Upper lobe of left lung (tissue), 6 donors: ENCODE measurements at regions not wholly inside any gene's neighbourhood (a gene's known extent, or its start where the extent isn't known, plus 50 kb on each side); places are given as distances from the start of the nearest gene placed in this dataset.

ENCODE experiments used
- ATAC-seq, 2 donors: fragments of 200-7000 bp; cut with Tn5 transposase; one replicate each; pipeline ENCODE4 v1.9.1; 2022; ENCODE audit warnings: mild to moderate bottlenecking in 2 of 2, moderate library complexity in 2 of 2; ENCODE audit not compliant: low FRiP score in 2 of 2
- DNase-seq, 2 donors: peaks; one replicate each; pipeline ENCODE4 v3.0.0-alpha.2; 2019 to 2020
- H3K27ac ChIP-seq, 4 donors: fragments of 200-600 bp; sonication (generic); one replicate each; pipeline ENCODE4 v1.5.1; 2016 to 2019
- H3K27me3 ChIP-seq, 4 donors: fragments of 200-600 bp; sonication (generic); one replicate each; pipeline ENCODE4 v1.5.1; 2017 to 2019
- H3K36me3 ChIP-seq, 4 donors: fragments of 200-600 bp; sonication (generic); one replicate each; pipeline ENCODE4 v1.5.1; 2016 to 2019
- H3K4me1 ChIP-seq, 4 donors: fragments of 200-600 bp; sonication (generic); one replicate each; pipeline ENCODE4 v1.5.1; 2018 to 2019
- H3K4me3 ChIP-seq, 4 donors: fragments of 200-600 bp; sonication (generic); one replicate each; pipeline ENCODE4 v1.5.1; 2017 to 2019; ENCODE audit warnings: mild to moderate bottlenecking in 2 of 4, moderate library complexity in 1 of 4
- H3K9me3 ChIP-seq, 4 donors: fragments of 200-600 bp; sonication (generic); one replicate each; pipeline ENCODE4 v1.5.1; 2018 to 2019
- CTCF ChIP-seq, 6 experiments: fragments of 450-650 bp in 4 of 6; fragments of 200-600 bp in 2 of 6; sonication (generic) in 2 of 6; IDR thresholded peaks; one replicate each; pipeline ENCODE4 v1.5.1; 2016 to 2019; ENCODE audit warnings: antibody characterized with exemption in 6 of 6
- EP300 ChIP-seq, 4 donors: sonication (generic); formaldehyde crosslinking; IDR thresholded peaks; one replicate each; pipeline ENCODE4 v1.5.1; 2017; ENCODE audit warnings: antibody characterized with exemption in 4 of 4, control low read depth in 2 of 4
- POLR2A ChIP-seq, 4 donors: fragments of 450-650 bp; IDR thresholded peaks; one replicate each; pipeline ENCODE4 v1.5.1; 2016 to 2017; ENCODE audit warnings: antibody characterized with exemption in 4 of 4, mild to moderate bottlenecking in 2 of 4
- POLR2AphosphoS5 ChIP-seq, 2 donors: sonication (generic); formaldehyde crosslinking; IDR thresholded peaks; one replicate each; pipeline ENCODE4 v1.5.1; 2017; ENCODE audit warnings: antibody characterized with exemption in 2 of 2
- WGBS, 2 donors: methylation state at CpG; one replicate each; pipeline ENCODE4 v1.1.5; 2017 to 2018; 5-methylcytosine and 5-hydroxymethylcytosine counted together
- donor health status: DM: no; HTN: no; CAD: no; lungs with moderate emphysema.
- donor health status: DM: no; HTN: yes; CAD: no; lungs with severe emphysema.

GRCh38 chr6:104212977-104213668 is 646.6 kb downstream of the HACE1 start:
- Histone ChIP-seq H3K4me1 (no peaks in the 10 kb centered on the region), H3K36me3 (no peaks in the 10 kb centered on the region), H3K4me3 (no peak overlapping the region), H3K27me3 (no peaks in the 10 kb centered on the region), H3K9me3 (no peaks in the 10 kb centered on the region), H3K27ac (no peak overlapping the region)
- no peak for DNase-seq
- 82 to 91% methylated on average over 1 of the region's 1 CpG for WGBS, 2 donors
- no peak for TF ChIP-seq POLR2AphosphoS5 (IDR thresholded peaks at IDR 0.05)
- TF ChIP-seq EP300 (IDR thresholded peaks at IDR 0.05): no peak
- no peak for TF ChIP-seq POLR2A (IDR thresholded peaks at IDR 0.05)
- no peak for TF ChIP-seq CTCF (IDR thresholded peaks at IDR 0.05)
- no peak for ATAC-seq

- no peak for TF ChIP-seq POLR2A (IDR thresholded peaks at IDR 0.05)
- TF ChIP-seq POLR2AphosphoS5 (IDR thresholded peaks at IDR 0.05): no peak
- TF ChIP-seq CTCF (IDR thresholded peaks at IDR 0.05): no peak
- TF ChIP-seq EP300 (IDR thresholded peaks at IDR 0.05): no peak
- no peak for ATAC-seq
- Histone ChIP-seq H3K4me3 (no peak overlapping the region), H3K27ac (no peak overlapping the region), H3K4me1 (no peaks in the 10 kb centered on the region), H3K27me3 (no peaks in the 10 kb centered on the region), H3K36me3 (no peaks in the 10 kb centered on the region), H3K9me3 (no peaks in the 10 kb centered on the region)
- no peak for DNase-seq
These were observed 652.1 kb downstream of the HACE1 start for GRCh38 chr6:104207635-104208034.

GRCh38 chr6:104201557-104201956 is 658.2 kb downstream of the HACE1 start:
- H3K27me3 ChIP-seq: no peaks in the 10 kb centered on the region
- H3K4me1 ChIP-seq: no peaks in the 10 kb centered on the region
- no peak for TF ChIP-seq CTCF (IDR thresholded peaks at IDR 0.05)
- TF ChIP-seq POLR2AphosphoS5 (IDR thresholded peaks at IDR 0.05): no peak
- TF ChIP-seq POLR2A (IDR thresholded peaks at IDR 0.05): no peak
- no peak for TF ChIP-seq EP300 (IDR thresholded peaks at IDR 0.05)
- H3K9me3 ChIP-seq: peaks cover 0 to 3% (median 0%) of the 10 kb centered on the region in 4 donors
- H3K27ac ChIP-seq: no peak overlapping the region
- ATAC-seq (no peak), DNase-seq (no peak)
- no peaks in the 10 kb centered on the region for H3K36me3 ChIP-seq
- no peak overlapping the region for H3K4me3 ChIP-seq
- WGBS, 2 donors: 67 to 90% methylated on average over 2 of the region's 2 CpGs

- H3K27ac ChIP-seq: no peak overlapping the region
- ATAC-seq (no peak), DNase-seq (no peak)
- TF ChIP-seq EP300 (IDR thresholded peaks at IDR 0.05) (no peak), CTCF (IDR thresholded peaks at IDR 0.05) (no peak), POLR2A (IDR thresholded peaks at IDR 0.05) (no peak), POLR2AphosphoS5 (IDR thresholded peaks at IDR 0.05) (no peak)
- no peaks in the 10 kb centered on the region for H3K4me1 ChIP-seq
- H3K36me3 ChIP-seq: no peaks in the 10 kb centered on the region
- peaks cover 0 to 11% (median 5%) of the 10 kb centered on the region in 4 donors for H3K9me3 ChIP-seq
- no peak overlapping the region for H3K4me3 ChIP-seq
- H3K27me3 ChIP-seq: no peaks in the 10 kb centered on the region
These were observed 672.1 kb downstream of the HACE1 start for GRCh38 chr6:104187616-104188015.

GRCh38 chr6:104186831-104187230 is 672.9 kb downstream of the HACE1 start:
- no peak overlapping the region for H3K4me3 ChIP-seq
- peaks cover 0 to 11% (median 5%) of the 10 kb centered on the region in 4 donors for H3K9me3 ChIP-seq
- TF ChIP-seq POLR2AphosphoS5 (IDR thresholded peaks at IDR 0.05): no peak
- no peak overlapping the region for H3K27ac ChIP-seq
- H3K36me3 ChIP-seq: no peaks in the 10 kb centered on the region
- ATAC-seq: no peak
- no peaks in the 10 kb centered on the region for H3K27me3 ChIP-seq
- H3K4me1 ChIP-seq: no peaks in the 10 kb centered on the region
- 74% methylated on average over 3 of the region's 3 CpGs; no CpG with 5 or more reads in 1 of the 2 donors for WGBS, 2 donors
- DNase-seq: no peak
